IPS-18c (cell line): ENCODE measurements at regions not wholly inside any gene's neighbourhood (a gene's known extent, or its start where the extent isn't known, plus 50 kb on each side); places are given as distances from the start of the nearest gene placed in this dataset.
"Not testable (repeated sequence)": the region's sequence is repeated elsewhere in the genome, so short reads cannot be mapped to it uniquely, and the experiment has no call there.

Experiments
- H3K4me3 ChIP-seq: 2 replicates; pipeline ENCODE4 v1.7.0; 2013; ENCODE audit warnings: low read depth, mild to moderate bottlenecking, low read length, moderate library complexity; ENCODE audit not compliant: insufficient read depth
- H3K9me3 ChIP-seq: one replicate; pipeline ENCODE4 v1.6.1; 2013; ENCODE audit warnings: mild to moderate bottlenecking, low read length, moderate library complexity; ENCODE audit not compliant: control insufficient read depth, insufficient read depth

GRCh38 chr13:89082623-89083022 is 1411.5 kb downstream of the SLITRK5 start:
- H3K9me3 ChIP-seq = no peaks in the 10 kb centered on the region
- no peak overlapping the region for H3K4me3 ChIP-seq

- not testable (repeated sequence) for H3K4me3 ChIP-seq, H3K9me3 ChIP-seq
These were observed 1416.9 kb downstream of the SLITRK5 start for GRCh38 chr13:89088107-89088506.

- H3K4me3 ChIP-seq = no peak overlapping the region
- no peaks in the 10 kb centered on the region for H3K9me3 ChIP-seq
These were observed 1426.8 kb downstream of the SLITRK5 start for GRCh38 chr13:89097994-89098393.

GRCh38 chr13:89113744-89114143 is 1442.6 kb downstream of the SLITRK5 start:
- Histone ChIP-seq H3K4me3 (no peak overlapping the region), H3K9me3 (no peaks in the 10 kb centered on the region)

GRCh38 chr13:89115307-89115706 is 1444.1 kb downstream of the SLITRK5 start:
- Histone ChIP-seq H3K4me3 (no peak overlapping the region), H3K9me3 (no peaks in the 10 kb centered on the region)

GRCh38 chr13:89136678-89137077 is 1465.5 kb downstream of the SLITRK5 start:
- no peak overlapping the region for H3K4me3 ChIP-seq
- H3K9me3 ChIP-seq = no peaks in the 10 kb centered on the region

GRCh38 chr13:89150362-89150761 is 1479.2 kb downstream of the SLITRK5 start:
- Histone ChIP-seq H3K4me3 (no peak overlapping the region), H3K9me3 (no peaks in the 10 kb centered on the region)

- Histone ChIP-seq H3K4me3 (no peak overlapping the region), H3K9me3 (no peaks in the 10 kb centered on the region)
These were observed 1482.8 kb downstream of the SLITRK5 start for GRCh38 chr13:89153941-89154340.

GRCh38 chr13:89163096-89163495 is 1491.9 kb downstream of the SLITRK5 start:
- Histone ChIP-seq H3K4me3 (no peak overlapping the region), H3K9me3 (no peaks in the 10 kb centered on the region)

GRCh38 chr13:89165685-89166084 is 1494.5 kb downstream of the SLITRK5 start:
- Histone ChIP-seq H3K9me3 (no peaks in the 10 kb centered on the region), H3K4me3 (no peak overlapping the region)

GRCh38 chr13:89169951-89170350 is 1498.8 kb downstream of the SLITRK5 start:
- Histone ChIP-seq H3K4me3 (no peak overlapping the region), H3K9me3 (no peaks in the 10 kb centered on the region)

GRCh38 chr13:89181041-89181440 is 1509.9 kb downstream of the SLITRK5 start:
- Histone ChIP-seq H3K4me3 (no peak overlapping the region), H3K9me3 (peaks cover 5% of the 10 kb centered on the region)

GRCh38 chr13:89199138-89199537 is 1528.0 kb downstream of the SLITRK5 start:
- H3K9me3 ChIP-seq = no peaks in the 10 kb centered on the region
- H3K4me3 ChIP-seq = no peak overlapping the region

- Histone ChIP-seq H3K9me3 (no peaks in the 10 kb centered on the region), H3K4me3 (no peak overlapping the region)
These were observed 1533.3 kb downstream of the SLITRK5 start for GRCh38 chr13:89204435-89204834.

- no peak overlapping the region for H3K4me3 ChIP-seq
- H3K9me3 ChIP-seq = no peaks in the 10 kb centered on the region
These were observed 1534.8 kb downstream of the SLITRK5 start for GRCh38 chr13:89205856-89206520.

- no peaks in the 10 kb centered on the region for H3K9me3 ChIP-seq
- H3K4me3 ChIP-seq = no peak overlapping the region
These were observed 1541.0 kb downstream of the SLITRK5 start for GRCh38 chr13:89212186-89212585.

GRCh38 chr13:89214185-89214584 is 1543.0 kb downstream of the SLITRK5 start:
- Histone ChIP-seq H3K9me3 (no peaks in the 10 kb centered on the region), H3K4me3 (no peak overlapping the region)

GRCh38 chr13:89215319-89215718 is 1544.1 kb downstream of the SLITRK5 start:
- not testable (repeated sequence) for H3K4me3 ChIP-seq, H3K9me3 ChIP-seq

GRCh38 chr13:89217813-89218212 is 1546.6 kb downstream of the SLITRK5 start:
- Histone ChIP-seq H3K9me3 (no peaks in the 10 kb centered on the region), H3K4me3 (no peak overlapping the region)
